Chondrocyte (in vitro differentiated cells): ENCODE measurements at regions not wholly inside any gene's neighbourhood (a gene's known extent, or its start where the extent isn't known, plus 50 kb on each side); places are given as distances from the start of the nearest gene placed in this dataset.

Source experiments
- DNase-seq: peaks from one replicate; pipeline ENCODE4 v3.0.0; 2021; ENCODE audit warnings: mixed read lengths, low spot score
- H3K27ac Mint-ChIP-seq: one replicate; pipeline ENCODE4 v1.8.0; 2021; ENCODE audit warnings: mild to moderate bottlenecking, moderate library complexity, mixed read lengths; ENCODE audit not compliant: unreplicated experiment
- H3K27me3 Mint-ChIP-seq: 2 replicates; pipeline ENCODE4 v1.8.0; 2021; ENCODE audit warnings: low read depth, mixed read lengths
- H3K36me3 Mint-ChIP-seq: 2 replicates; pipeline ENCODE4 v1.8.0; 2021; ENCODE audit warnings: low read depth, mixed read lengths
- H3K4me1 Mint-ChIP-seq: 2 replicates; pipeline ENCODE4 v1.8.0; 2021; ENCODE audit warnings: low read depth, mild to moderate bottlenecking, mixed read lengths
- H3K4me3 Mint-ChIP-seq: one replicate; pipeline ENCODE4 v1.8.0; 2021; ENCODE audit warnings: mild to moderate bottlenecking, moderate library complexity, mixed read lengths; ENCODE audit not compliant: unreplicated experiment
- H3K9me3 Mint-ChIP-seq: 2 replicates; pipeline ENCODE4 v1.8.0; 2021; ENCODE audit warnings: low read depth, mixed read lengths
- CTCF ChIP-seq: fragments of 200-600 bp; sonication (generic); IDR thresholded peaks from 2 replicates; pipeline ENCODE4 v1.5.0; 2021; ENCODE audit warnings: antibody characterized with exemption, mild to moderate bottlenecking, moderate library complexity

- Mint-ChIP-seq H3K4me3 (no peak overlapping the region), H3K4me1 (peaks cover 11% of the 10 kb centered on the region), H3K27me3 (no peaks in the 10 kb centered on the region), H3K36me3 (no peaks in the 10 kb centered on the region), H3K27ac (no peak overlapping the region), H3K9me3 (no peaks in the 10 kb centered on the region)
- TF ChIP-seq CTCF, result no peak
- no peak for DNase-seq
These were observed 712.4 kb downstream of the EPHA7 start for GRCh38 chr6:92706976-92707375.

- Mint-ChIP-seq H3K36me3 (no peaks in the 10 kb centered on the region), H3K4me1 (no peaks in the 10 kb centered on the region), H3K27ac (no peak overlapping the region), H3K9me3 (no peaks in the 10 kb centered on the region), H3K4me3 (no peak overlapping the region), H3K27me3 (no peaks in the 10 kb centered on the region)
- DNase-seq, result peak; percentile 60
- no peak for TF ChIP-seq CTCF
These were observed 717.8 kb downstream of the EPHA7 start for GRCh38 chr6:92701425-92702096.

- Mint-ChIP-seq H3K4me3 (no peak overlapping the region), H3K27ac (no peak overlapping the region), H3K4me1 (no peaks in the 10 kb centered on the region), H3K36me3 (no peaks in the 10 kb centered on the region), H3K27me3 (no peaks in the 10 kb centered on the region), H3K9me3 (no peaks in the 10 kb centered on the region)
- TF ChIP-seq CTCF, result no peak
- DNase-seq, result peak; percentile 61
These were observed 718.9 kb downstream of the EPHA7 start for GRCh38 chr6:92700411-92700810.

GRCh38 chr6:92690997-92691599 is 728.3 kb downstream of the EPHA7 start:
- TF ChIP-seq CTCF, result no peak
- Mint-ChIP-seq H3K27me3 (peaks cover 6% of the 10 kb centered on the region), H3K36me3 (no peaks in the 10 kb centered on the region), H3K4me3 (no peak overlapping the region), H3K27ac (no peak overlapping the region), H3K9me3 (no peaks in the 10 kb centered on the region), H3K4me1 (no peaks in the 10 kb centered on the region)
- DNase-seq, result no peak

GRCh38 chr6:92688342-92688741 is 731.0 kb downstream of the EPHA7 start:
- no peaks in the 10 kb centered on the region for H3K9me3 Mint-ChIP-seq
- no peak overlapping the region for H3K27ac Mint-ChIP-seq
- H3K36me3 Mint-ChIP-seq, result no peaks in the 10 kb centered on the region
- no peak for TF ChIP-seq CTCF
- H3K27me3 Mint-ChIP-seq, result peaks cover 8% of the 10 kb centered on the region
- peaks cover 3% of the 10 kb centered on the region for H3K4me1 Mint-ChIP-seq
- H3K4me3 Mint-ChIP-seq, result no peak overlapping the region
- no peak for DNase-seq
